Gastroesophageal sphincter (tissue), 4 donors: ENCODE measurements at regions not wholly inside any gene's neighbourhood (a gene's known extent, or its start where the extent isn't known, plus 50 kb on each side); places are given as distances from the start of the nearest gene placed in this dataset.

Source experiments
- ATAC-seq: fragments of 150-250 bp; one replicate; pipeline ENCODE4 v1.9.1; 2016; ENCODE audit warnings: mild to moderate bottlenecking, moderate library complexity
- H3K27ac ChIP-seq, 4 donors: fragments of 200-600 bp; sonication (generic) in 3 of 4; 1 replicate in 3 of 4; 2 replicates in 1 of 4; pipeline ENCODE4 v1.5.1; 2016 to 2019
- H3K27me3 ChIP-seq: fragments of 200-600 bp; sonication (generic); one replicate; pipeline ENCODE4 v1.5.1; 2019
- H3K36me3 ChIP-seq, 2 donors: fragments of 200-600 bp; sonication (generic); one replicate each; pipeline ENCODE4 v1.5.1; 2019; ENCODE audit warnings: control low read depth in 1 of 2
- H3K4me1 ChIP-seq, 3 donors: fragments of 200-600 bp; sonication (generic); 1 replicate in 2 of 3; 2 replicates in 1 of 3; pipeline ENCODE4 v1.5.1; 2016 to 2019; ENCODE audit warnings: control low read depth in 2 of 3
- H3K4me3 ChIP-seq, 2 donors: fragments of 200-600 bp; sonication (generic); one replicate each; pipeline ENCODE4 v1.5.1; 2019; ENCODE audit warnings: mild to moderate bottlenecking in 1 of 2, moderate library complexity in 1 of 2
- H3K9me3 ChIP-seq, 3 donors: fragments of 200-600 bp; sonication (generic); one replicate each; pipeline ENCODE4 v1.5.1; 2017 to 2019; ENCODE audit warnings: control low read depth in 2 of 3
- CTCF ChIP-seq, 4 experiments: fragments of 200-600 bp in 2 of 4; fragments of 450-650 bp in 2 of 4; sonication (generic) in 1 of 4; IDR thresholded peaks; one replicate each; pipeline ENCODE4 v1.5.1; 2017 to 2019; ENCODE audit warnings: antibody characterized with exemption in 4 of 4, mild to moderate bottlenecking in 2 of 4, moderate library complexity in 2 of 4
- EP300 ChIP-seq: sonication (generic); formaldehyde crosslinking; IDR thresholded peaks from one replicate; pipeline ENCODE4 v1.6.1; 2017; ENCODE audit warnings: antibody characterized with exemption, mild to moderate bottlenecking
- POLR2A ChIP-seq, 2 donors: fragments of 450-650 bp; IDR thresholded peaks; one replicate each; pipeline ENCODE4 v1.6.1; 2017; ENCODE audit warnings: antibody characterized with exemption in 2 of 2, mild to moderate bottlenecking in 2 of 2, moderate library complexity in 1 of 2
- POLR2AphosphoS5 ChIP-seq: sonication (generic); formaldehyde crosslinking; IDR thresholded peaks from one replicate; pipeline ENCODE4 v1.6.1; 2017; ENCODE audit warnings: antibody characterized with exemption
- WGBS, 2 donors: methylation state at CpG; one replicate each; pipeline ENCODE4 v1.1.5; 2018; ENCODE audit warnings: low coverage in 1 of 2; 5-methylcytosine and 5-hydroxymethylcytosine counted together

- no peaks in the 10 kb centered on the region for H3K9me3 ChIP-seq
- H3K4me3 ChIP-seq = no peak overlapping the region
- WGBS, 2 donors = 46 to 47% methylated on average over 3 of the region's 3 CpGs
- peak overlapping the region in 2 of 4 donors; percentile 16 to 43 for H3K27ac ChIP-seq
- peaks cover 0 to 24% (median 0%) of the 10 kb centered on the region in 3 donors for H3K4me1 ChIP-seq
- H3K36me3 ChIP-seq = no peaks in the 10 kb centered on the region
- ATAC-seq = no peak
- no peaks in the 10 kb centered on the region for H3K27me3 ChIP-seq
- TF ChIP-seq POLR2A (IDR thresholded peaks at IDR 0.05) (no peak), POLR2AphosphoS5 (no peak), CTCF (IDR thresholded peaks at IDR 0.05) (no peak), EP300 (no peak)
Measured at GRCh38 chr15:95439922-95440376, 890.6 kb upstream of the NR2F2 start.

- H3K4me1 ChIP-seq = peaks cover 0 to 24% (median 0%) of the 10 kb centered on the region in 3 donors
- no peak for ATAC-seq
- peak overlapping the region in 2 of 4 donors; percentile 20 to 43 for H3K27ac ChIP-seq
- no peak overlapping the region for H3K4me3 ChIP-seq
- no peaks in the 10 kb centered on the region for H3K9me3 ChIP-seq
- no peak for TF ChIP-seq POLR2AphosphoS5
- TF ChIP-seq CTCF (IDR thresholded peaks at IDR 0.05) = no peak
- no peak for TF ChIP-seq POLR2A (IDR thresholded peaks at IDR 0.05)
- TF ChIP-seq EP300 = no peak
- 40 to 52% methylated on average over 6 of the region's 6 CpGs for WGBS, 2 donors
- no peaks in the 10 kb centered on the region for H3K27me3 ChIP-seq
- no peaks in the 10 kb centered on the region for H3K36me3 ChIP-seq
Measured at GRCh38 chr15:95440712-95441111, 889.8 kb upstream of the NR2F2 start.

GRCh38 chr15:95442107-95442719 is 888.3 kb upstream of the NR2F2 start:
- WGBS, 2 donors = 46 to 83% methylated on average over 3 to 7 of the region's 7 CpGs
- Histone ChIP-seq H3K9me3 (no peaks in the 10 kb centered on the region), H3K4me1 (peaks cover 0 to 24% (median 0%) of the 10 kb centered on the region in 3 donors), H3K4me3 (no peak overlapping the region), H3K27ac (peak overlapping the region in 3 of 4 donors; percentile 22 to 53 (median 42)), H3K27me3 (no peaks in the 10 kb centered on the region), H3K36me3 (no peaks in the 10 kb centered on the region)
- TF ChIP-seq POLR2A (IDR thresholded peaks at IDR 0.05) (no peak), EP300 (no peak), POLR2AphosphoS5 (peak; percentile 90), CTCF (IDR thresholded peaks at IDR 0.05) (no peak)
- no peak for ATAC-seq

- Histone ChIP-seq H3K36me3 (no peaks in the 10 kb centered on the region), H3K9me3 (no peaks in the 10 kb centered on the region), H3K27ac (no peak overlapping the region), H3K4me1 (peaks cover 0 to 21% (median 0%) of the 10 kb centered on the region in 3 donors), H3K4me3 (no peak overlapping the region), H3K27me3 (no peaks in the 10 kb centered on the region)
- TF ChIP-seq EP300 = no peak
- no peak for TF ChIP-seq CTCF (IDR thresholded peaks at IDR 0.05)
- TF ChIP-seq POLR2A (IDR thresholded peaks at IDR 0.05) = no peak
- no peak for TF ChIP-seq POLR2AphosphoS5
- no peak for ATAC-seq
- WGBS, 2 donors = 70 to 86% methylated on average over 4 of the region's 4 CpGs
Measured at GRCh38 chr15:95444860-95445259, 885.6 kb upstream of the NR2F2 start.

GRCh38 chr15:95446854-95447253 is 883.6 kb upstream of the NR2F2 start:
- no peak overlapping the region for H3K27ac ChIP-seq
- H3K9me3 ChIP-seq = no peaks in the 10 kb centered on the region
- peaks cover 0 to 5% (median 0%) of the 10 kb centered on the region in 3 donors for H3K4me1 ChIP-seq
- no peak for ATAC-seq
- TF ChIP-seq POLR2A (IDR thresholded peaks at IDR 0.05) = no peak
- TF ChIP-seq CTCF (IDR thresholded peaks at IDR 0.05) = no peak
- no peak for TF ChIP-seq EP300
- no peak overlapping the region for H3K4me3 ChIP-seq
- WGBS, 2 donors = 59 to 69% methylated on average over 2 of the region's 2 CpGs
- H3K27me3 ChIP-seq = no peaks in the 10 kb centered on the region
- no peaks in the 10 kb centered on the region for H3K36me3 ChIP-seq
